SK-N-SH treated with all-trans-retinoic acid at 6 μM for 48 hours (cell line): ENCODE measurements at regions not wholly inside any gene's neighbourhood (a gene's known extent, or its start where the extent isn't known, plus 50 kb on each side); places are given as distances from the start of the nearest gene placed in this dataset.

Experiments used
- ATAC-seq: fragments of 200-7000 bp; cut with Tn5 transposase; 3 replicates; pipeline ENCODE4 v1.9.1; 2020; ENCODE audit warnings: mild to moderate bottlenecking, moderate library complexity
- ARNTL ChIP-seq: fragments of 450-650 bp; formaldehyde crosslinking; IDR thresholded peaks from 2 replicates; pipeline ENCODE4 v1.5.0; 2020; ENCODE audit warnings: low read depth, mild to moderate bottlenecking, moderate library complexity, borderline replicate concordance
- BACH2 ChIP-seq: fragments of 250-450 bp; sonication (Bioruptor Pico); IDR thresholded peaks from 2 replicates; pipeline ENCODE4 v1.9.0; 2021; ENCODE audit warnings: mild to moderate bottlenecking, borderline replicate concordance
- CREB5 ChIP-seq: fragments of 250-450 bp; sonication (Bioruptor Pico); IDR thresholded peaks from 2 replicates; pipeline ENCODE4 v1.5.1; 2020; ENCODE audit warnings: low read depth, mild to moderate bottlenecking, moderate library complexity
- CSDC2 ChIP-seq: fragments of 250-450 bp; sonication (Bioruptor Pico); IDR thresholded peaks from 2 replicates; pipeline ENCODE4 v1.5.0; 2020; ENCODE audit warnings: mild to moderate bottlenecking, moderate library complexity
- ISL1 ChIP-seq: fragments of 250-450 bp; sonication (Bioruptor Pico); IDR thresholded peaks from 2 replicates; pipeline ENCODE4 v2.1.2; 2022; ENCODE audit warnings: mild to moderate bottlenecking, moderate library complexity
- OSR1 ChIP-seq: fragments of 250-450 bp; sonication (Bioruptor Pico); IDR thresholded peaks from 2 replicates; pipeline ENCODE4 v1.8.0; 2022; ENCODE audit warnings: moderate library complexity, mild to moderate bottlenecking, inconsistent platforms
- PATZ1 ChIP-seq: fragments of 250-450 bp; sonication (Bioruptor Pico); IDR thresholded peaks from 2 replicates; pipeline ENCODE4 v1.8.0; 2020; ENCODE audit warnings: mild to moderate bottlenecking, moderate library complexity, borderline replicate concordance
- POU6F1 ChIP-seq: fragments of 250-450 bp; sonication (Bioruptor Pico); IDR thresholded peaks from 2 replicates; pipeline ENCODE4 v1.8.0; 2021; ENCODE audit warnings: low read depth, mild to moderate bottlenecking, moderate library complexity, borderline replicate concordance
- PPARA ChIP-seq: fragments of 250-450 bp; sonication (Bioruptor Pico); IDR thresholded peaks from 2 replicates; pipeline ENCODE4 v1.5.0; 2020; ENCODE audit warnings: mild to moderate bottlenecking, borderline replicate concordance
- RARB ChIP-seq: fragments of 250-450 bp; sonication (Bioruptor Pico); IDR thresholded peaks from 2 replicates; pipeline ENCODE4 v1.8.0; 2021; ENCODE audit warnings: mild to moderate bottlenecking, moderate library complexity
- TOX ChIP-seq: fragments of 250-450 bp; sonication (Bioruptor Pico); IDR thresholded peaks from 2 replicates; pipeline ENCODE4 v1.8.0; 2021; ENCODE audit warnings: mild to moderate bottlenecking, moderate library complexity, borderline replicate concordance
- TSHZ2 ChIP-seq: fragments of 250-450 bp; sonication (Bioruptor Pico); IDR thresholded peaks from 2 replicates; pipeline ENCODE4 v1.5.0; 2020; ENCODE audit warnings: mild to moderate bottlenecking, moderate library complexity
- ZC3H10 ChIP-seq: fragments of 250-450 bp; sonication (Bioruptor Pico); IDR thresholded peaks from 2 replicates; pipeline ENCODE4 v1.5.1; 2021; ENCODE audit warnings: mild to moderate bottlenecking, moderate library complexity
- ZFP30 ChIP-seq: fragments of 450-650 bp; formaldehyde crosslinking; IDR thresholded peaks from 2 replicates; pipeline ENCODE4 v1.5.0; 2022; ENCODE audit warnings: mild to moderate bottlenecking, moderate library complexity
- ZNF565 ChIP-seq: fragments of 450-650 bp; formaldehyde crosslinking; conservative IDR thresholded peaks from 2 replicates; pipeline ENCODE4 v1.5.0; 2020; ENCODE audit warnings: low read depth, mild to moderate bottlenecking, moderate library complexity
- ZNF70 ChIP-seq: fragments of 450-650 bp; formaldehyde crosslinking; IDR thresholded peaks from 2 replicates; pipeline ENCODE4 v1.5.0; 2020; ENCODE audit warnings: mild to moderate bottlenecking, moderate library complexity
- ZNF8 ChIP-seq: fragments of 450-650 bp; formaldehyde crosslinking; IDR thresholded peaks from 2 replicates; pipeline ENCODE4 v1.5.0; 2020; ENCODE audit warnings: mild to moderate bottlenecking, moderate library complexity

- TF ChIP-seq CSDC2 (CRISPR knock-in tag) (no peak), ISL1 (no peak), ARNTL (CRISPR knock-in tag) (no peak), BACH2 (CRISPR knock-in tag) (no peak), ZC3H10 (CRISPR knock-in tag) (no peak)
- ATAC-seq: no peak
Measured at GRCh38 chr11:15451713-15452112, 337.0 kb downstream of the INSC start.

- TF ChIP-seq ZNF8 (CRISPR knock-in tag): no peak
- no peak for TF ChIP-seq ZNF565 (CRISPR knock-in tag)
- no peak for TF ChIP-seq ARNTL (CRISPR knock-in tag)
- TF ChIP-seq CSDC2 (CRISPR knock-in tag): no peak
- no peak for TF ChIP-seq ZFP30 (CRISPR knock-in tag)
- no peak for ATAC-seq
Measured at GRCh38 chr11:15453211-15453765, 338.6 kb downstream of the INSC start.

- no peak for TF ChIP-seq POU6F1
- TF ChIP-seq ZC3H10 (CRISPR knock-in tag): no peak
- no peak for TF ChIP-seq PPARA
- TF ChIP-seq CSDC2 (CRISPR knock-in tag): no peak
- no peak for TF ChIP-seq TOX (CRISPR knock-in tag)
- TF ChIP-seq PATZ1 (CRISPR knock-in tag): no peak
- no peak for TF ChIP-seq RARB (CRISPR knock-in tag)
- TF ChIP-seq BACH2 (CRISPR knock-in tag): no peak
- TF ChIP-seq TSHZ2 (CRISPR knock-in tag): no peak
- no peak for TF ChIP-seq OSR1 (CRISPR knock-in tag)
- TF ChIP-seq, all 23 proteins: peak for 0
- no peak for ATAC-seq
Measured at GRCh38 chr11:15468466-15468865, 353.7 kb downstream of the INSC start.

GRCh38 chr11:15471048-15471894 is 356.5 kb downstream of the INSC start:
- TF ChIP-seq TSHZ2 (CRISPR knock-in tag) (no peak), RARB (CRISPR knock-in tag) (no peak), CREB5 (CRISPR knock-in tag) (no peak), ZNF8 (CRISPR knock-in tag) (no peak), ZNF70 (CRISPR knock-in tag) (no peak)
- TF ChIP-seq, all 23 proteins: peak for 0

More at GRCh38 chr11:15471048-15471894, 356.5 kb downstream of the INSC start:
- no peak for ATAC-seq
